SK-N-SH treated with all-trans-retinoic acid at 6 μM for 48 hours (cell line): ENCODE measurements at regions not wholly inside any gene's neighbourhood (a gene's known extent, or its start where the extent isn't known, plus 50 kb on each side); places are given as distances from the start of the nearest gene placed in this dataset.

ENCODE experiments used
- PATZ1 ChIP-seq: fragments of 250-450 bp; sonication (Bioruptor Pico); IDR thresholded peaks from 2 replicates; pipeline ENCODE4 v1.8.0; 2020; ENCODE audit warnings: mild to moderate bottlenecking, moderate library complexity, borderline replicate concordance
- ZFP30 ChIP-seq: fragments of 450-650 bp; formaldehyde crosslinking; IDR thresholded peaks from 2 replicates; pipeline ENCODE4 v1.5.0; 2022; ENCODE audit warnings: mild to moderate bottlenecking, moderate library complexity
- ZNF565 ChIP-seq: fragments of 450-650 bp; formaldehyde crosslinking; conservative IDR thresholded peaks from 2 replicates; pipeline ENCODE4 v1.5.0; 2020; ENCODE audit warnings: low read depth, mild to moderate bottlenecking, moderate library complexity

- TF ChIP-seq ZFP30 (no peak), PATZ1 (CRISPR knock-in tag) (no peak), ZNF565 (no peak)
Observed at GRCh38 chr12:93214523-93215289, 163.0 kb upstream of the NUDT4 start.
